ENCODE measurements at regions not wholly inside any gene's neighbourhood (a gene's known extent, or its start where the extent isn't known, plus 50 kb on each side); places are given as distances from the start of the nearest gene placed in this dataset.

GRCh38 chr15:51155016-51155580 is 60.4 kb upstream of the TNFAIP8L3 start:
- TF ChIP-seq CBX3 (IDR thresholded peaks at IDR 0.05; ENCODE audit: low read depth) = no peak
- TF ChIP-seq EZH2phosphoT487 (IDR thresholded peaks at IDR 0.05; ENCODE audit: borderline replicate concordance) = no peak
- TF ChIP-seq EGR1 (IDR thresholded peaks at IDR 0.05; ENCODE audit: low read depth) = no peak
- TF ChIP-seq SP1 (IDR thresholded peaks at IDR 0.05; ENCODE audit: low read depth) = no peak
- no peak for TF ChIP-seq ZBTB33 (IDR thresholded peaks at IDR 0.05; ENCODE audit: extremely low read depth, insufficient replicate concordance, low read length)
- no peak for TF ChIP-seq ZNF274 (IDR thresholded peaks at IDR 0.05; ENCODE audit: low read depth, low read length)
- no peak for TF ChIP-seq POLR2A (IDR thresholded peaks at IDR 0.05; ENCODE audit: borderline replicate concordance, extremely low read depth, insufficient read depth, insufficient read length)
- no peak for TF ChIP-seq FOSL1 (IDR thresholded peaks at IDR 0.05; ENCODE audit: low read depth)
- Histone ChIP-seq H2AFZ (ENCODE audit: low read depth, low read length, poor library complexity, severe bottlenecking) (no peak overlapping the region), H3K27me3 (ENCODE audit: insufficient read depth, low read length) (no peaks in the 10 kb centered on the region), H3K4me2 (ENCODE audit: low read length) (no peak overlapping the region), H3K4me1 (ENCODE audit: control insufficient read depth in 1 of 2, insufficient read depth in 2 of 2, low read length in 2 of 2) (no peaks in the 10 kb centered on the region), H3K79me2 (ENCODE audit: insufficient read depth, low read length) (no peaks in the 10 kb centered on the region), H4K20me1 (ENCODE audit: insufficient read depth) (no peaks in the 10 kb centered on the region), H3K9me2 (ENCODE audit: insufficient read depth) (no peaks in the 10 kb centered on the region), H3K27ac (ENCODE audit: low read depth, low read length) (no peak overlapping the region), H3K36me3 (ENCODE audit: control insufficient read depth in 1 of 2, insufficient read depth in 2 of 2, low read length in 2 of 2) (no peaks in the 10 kb centered on the region), H3K9ac (ENCODE audit: low read length) (no peak overlapping the region), H3K4me3 (replicated peaks in 1 of 2; ENCODE audit: low read depth in 1 of 2, low read length in 2 of 2) (no peak overlapping the region), H3K9me3 (ENCODE audit: control insufficient read depth in 1 of 2, insufficient read depth in 1 of 2, low read depth in 1 of 2, low read length in 2 of 2) (no peaks in the 10 kb centered on the region)
- ATAC-seq (no peak), DNase-seq (ENCODE audit: low read depth, low spot score) (no peak)
- ChIA-PET CTCF (interaction anchor here (0.7 to 0.8 kb wide), 2 partner anchors 8 to 22 kb away, joined by 3 to 4 read pairs; no protein-coding TSS in a partner anchor), POLR2A (no interaction called here), RAD21 (ENCODE audit: low non-redundant PET in 1 of 2, low total read pairs in 2 of 2, uncharacterized antibody in 2 of 2, unreplicated experiment in 2 of 2) (no interaction called here)
- BruUV-seq (replicated peaks) = no TSS peak
- intact Hi-C loops (cut with micrococcal nuclease) = no loop called here
